Anterior cingulate cortex (tissue), 58 donors: ENCODE measurements at regions not wholly inside any gene's neighbourhood (a gene's known extent, or its start where the extent isn't known, plus 50 kb on each side); places are given as distances from the start of the nearest gene placed in this dataset.
A peak's percentile ranks its signal among the peaks of the same experiment; 100 is the strongest.
"Not testable (repeated sequence)": the region's sequence is repeated elsewhere in the genome, so short reads cannot be mapped to it uniquely, and the experiment has no call there.

Experiments
- DNase-seq, 58 donors: peaks; one replicate each; lab custom pipeline; 2025; lab: John Stamatoyannopoulos, UW

DNA sequence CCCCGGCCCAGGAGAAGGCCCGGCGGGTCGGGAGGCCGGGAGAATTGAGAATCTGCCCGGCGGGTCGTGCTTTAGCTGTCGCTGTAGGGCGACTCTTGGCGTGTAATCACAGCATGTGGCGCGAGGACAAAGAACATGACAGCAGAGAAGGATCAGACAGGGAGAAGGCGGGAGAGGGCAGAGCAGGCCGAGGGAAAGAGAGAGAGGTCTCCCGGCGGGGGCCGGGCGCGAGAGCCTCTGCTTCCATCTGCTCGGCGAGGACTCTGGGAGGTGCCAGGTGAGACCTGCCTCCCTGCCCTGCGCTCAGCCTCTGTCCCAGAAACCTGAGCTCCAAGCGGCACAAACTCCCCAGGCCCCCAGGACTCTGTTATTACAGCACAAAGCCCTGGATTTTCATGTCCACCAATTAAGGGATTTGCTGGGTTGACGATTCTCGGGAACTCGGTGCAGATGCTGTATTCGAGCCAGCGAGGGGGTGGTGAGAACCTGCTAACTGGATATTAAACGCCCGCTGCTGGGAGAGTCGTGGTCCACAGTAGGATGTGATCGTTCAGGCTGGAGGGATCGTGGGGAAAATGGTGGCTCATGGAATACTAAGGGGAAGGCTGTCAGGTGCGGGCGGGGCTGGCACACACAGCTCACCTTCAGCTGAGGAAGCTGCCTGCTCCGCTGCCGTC is 172.0 kb upstream of the CIBAR2 start:
- DNase-seq = peak in 18 of 58 donors; percentile 1 to 61 (median 38)

DNA sequence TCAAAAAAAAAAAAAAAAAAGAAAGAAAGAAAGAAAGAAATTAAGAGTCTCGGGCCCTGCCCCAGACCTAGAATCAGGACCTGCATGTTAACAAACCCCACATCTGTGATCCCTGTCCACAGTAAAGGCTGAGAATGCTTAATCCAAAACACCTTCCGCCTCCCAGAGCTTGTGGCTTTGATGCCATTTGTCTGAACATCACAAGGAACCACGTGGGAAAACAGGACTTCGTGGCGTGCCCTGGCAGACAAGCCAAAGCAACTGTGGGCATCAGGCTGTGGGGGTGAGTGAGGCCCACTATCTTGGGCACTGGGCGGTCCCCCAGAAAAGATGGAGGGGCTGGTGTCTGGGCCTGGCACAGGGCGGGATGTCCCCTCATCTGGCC is 173.4 kb upstream of the CIBAR2 start:
- peak in 4 of 58 donors; percentile 48 to 74 (median 68) for DNase-seq

DNA sequence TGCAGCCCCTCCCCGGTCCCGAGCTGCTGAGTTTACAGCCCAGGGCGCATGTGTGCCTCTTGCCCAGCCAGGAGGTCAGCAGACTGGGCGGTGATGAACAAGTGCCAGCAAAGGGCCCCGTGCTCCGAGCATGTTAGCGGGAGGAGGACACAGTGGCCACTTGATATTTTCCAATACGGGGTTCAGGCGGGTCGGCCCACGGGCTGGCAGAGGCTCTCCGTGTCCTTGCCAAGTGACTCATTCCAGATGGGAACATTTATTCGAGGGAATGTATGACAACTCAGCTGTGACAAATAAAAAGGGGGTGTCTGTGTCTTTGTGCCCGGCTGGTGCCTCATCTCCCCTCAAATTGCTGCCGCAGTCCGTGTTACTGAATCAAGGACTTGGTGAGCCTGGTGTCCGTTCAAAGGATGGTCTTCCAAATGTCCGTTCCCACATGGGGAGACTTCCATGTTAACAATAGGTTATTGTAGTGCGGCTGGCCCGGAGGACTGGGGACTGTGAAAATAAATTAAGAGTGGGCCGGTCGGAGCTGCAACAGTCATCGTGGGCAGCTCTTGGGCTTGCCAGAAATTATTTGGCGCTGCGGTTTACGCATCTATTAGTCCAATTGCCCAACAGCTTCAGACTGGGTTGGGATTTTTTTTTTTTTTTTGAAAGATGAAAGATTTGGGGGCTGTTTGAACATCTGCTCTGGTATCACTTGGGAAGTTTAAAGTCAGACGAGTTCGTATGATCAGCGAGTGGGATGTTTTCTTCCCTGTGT is 174.0 kb upstream of the CIBAR2 start:
- peak in 57 of 58 donors; percentile 23 to 97 (median 84) for DNase-seq

DNA sequence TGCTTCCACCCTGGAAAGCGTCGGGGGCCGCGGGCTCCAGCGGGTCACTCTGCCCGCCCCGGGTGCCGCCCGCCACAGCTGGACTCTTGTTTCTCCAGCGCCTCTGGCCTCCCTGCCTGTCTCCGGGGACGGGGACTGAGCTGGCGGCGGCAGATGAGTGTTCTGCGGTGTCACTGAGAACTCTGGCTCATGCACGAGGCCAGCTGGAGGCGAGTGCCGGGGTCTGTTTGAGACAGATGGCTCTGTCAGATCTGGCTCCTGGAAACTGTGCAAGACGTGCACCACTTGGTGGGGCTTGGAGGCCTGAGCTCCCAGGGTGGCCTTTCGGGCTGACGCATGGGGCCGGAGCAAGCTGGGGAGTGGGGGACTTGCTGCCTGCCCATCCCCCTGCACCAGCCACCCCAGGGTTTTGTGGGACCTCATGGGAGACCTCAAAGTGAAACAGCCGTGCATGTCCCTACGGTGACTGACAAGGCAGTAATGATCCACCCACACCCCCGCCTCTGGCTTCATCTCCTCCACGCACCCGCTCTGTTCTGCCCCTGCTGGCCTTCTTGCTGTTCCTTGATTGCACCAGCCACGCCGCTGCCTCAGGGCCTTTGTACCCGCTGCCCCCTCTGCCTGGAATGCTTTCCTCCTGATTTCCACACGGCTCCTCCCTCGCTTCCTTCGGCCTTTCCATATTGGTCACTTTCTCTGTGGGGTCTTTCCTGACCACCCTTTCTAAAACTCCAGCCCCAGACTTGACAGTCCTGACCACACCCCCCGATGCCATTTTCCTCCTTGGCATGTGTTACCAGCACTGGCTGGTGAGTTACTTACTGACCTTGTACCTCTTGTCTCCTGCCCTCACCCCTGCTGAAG is 174.9 kb upstream of the CIBAR2 start:
- DNase-seq = peak in 52 of 58 donors; percentile 10 to 81 (median 60)

DNA sequence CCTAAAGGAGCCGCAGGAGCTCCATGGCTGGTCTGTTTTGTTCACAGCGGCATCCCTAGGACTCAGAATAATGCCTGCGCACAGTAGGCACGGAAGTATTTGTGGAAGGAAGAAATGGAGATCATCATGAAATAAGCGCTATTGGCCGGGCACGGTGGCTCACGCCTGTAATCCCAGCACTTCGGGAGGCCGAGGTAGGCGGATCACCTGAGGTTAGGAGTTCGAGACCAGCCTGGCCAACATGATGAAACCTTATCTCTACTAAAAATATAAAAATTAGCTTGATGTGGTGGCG is 175.5 kb upstream of the CIBAR2 start:
- not testable (repeated sequence) for DNase-seq

DNA sequence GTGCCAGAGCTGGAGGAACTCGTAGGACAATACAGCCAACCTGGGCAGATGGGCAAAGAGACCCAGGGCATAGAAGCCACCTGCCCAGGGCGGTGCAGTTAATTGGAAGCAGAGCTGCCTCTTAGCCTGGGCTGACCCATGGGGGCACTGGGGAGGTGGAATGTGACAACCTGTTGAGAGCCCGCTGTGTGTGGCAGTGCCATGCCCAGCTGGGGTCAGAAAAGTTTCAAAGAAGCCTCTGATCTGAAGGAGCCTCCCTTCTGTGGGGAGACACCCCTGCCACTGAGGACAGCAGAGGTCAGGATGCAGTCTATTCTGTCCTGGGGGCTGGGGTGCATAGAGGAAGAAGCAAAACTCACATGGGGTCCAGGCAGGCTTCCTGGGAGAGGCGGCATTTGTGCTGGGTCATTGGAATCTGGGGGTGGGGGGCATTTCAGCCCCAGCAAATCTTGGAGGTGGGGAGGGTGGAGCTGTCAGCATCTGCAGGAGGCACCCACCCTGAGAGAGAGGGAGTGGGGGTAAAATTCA is 176.1 kb upstream of the CIBAR2 start:
- no peak for DNase-seq

DNA sequence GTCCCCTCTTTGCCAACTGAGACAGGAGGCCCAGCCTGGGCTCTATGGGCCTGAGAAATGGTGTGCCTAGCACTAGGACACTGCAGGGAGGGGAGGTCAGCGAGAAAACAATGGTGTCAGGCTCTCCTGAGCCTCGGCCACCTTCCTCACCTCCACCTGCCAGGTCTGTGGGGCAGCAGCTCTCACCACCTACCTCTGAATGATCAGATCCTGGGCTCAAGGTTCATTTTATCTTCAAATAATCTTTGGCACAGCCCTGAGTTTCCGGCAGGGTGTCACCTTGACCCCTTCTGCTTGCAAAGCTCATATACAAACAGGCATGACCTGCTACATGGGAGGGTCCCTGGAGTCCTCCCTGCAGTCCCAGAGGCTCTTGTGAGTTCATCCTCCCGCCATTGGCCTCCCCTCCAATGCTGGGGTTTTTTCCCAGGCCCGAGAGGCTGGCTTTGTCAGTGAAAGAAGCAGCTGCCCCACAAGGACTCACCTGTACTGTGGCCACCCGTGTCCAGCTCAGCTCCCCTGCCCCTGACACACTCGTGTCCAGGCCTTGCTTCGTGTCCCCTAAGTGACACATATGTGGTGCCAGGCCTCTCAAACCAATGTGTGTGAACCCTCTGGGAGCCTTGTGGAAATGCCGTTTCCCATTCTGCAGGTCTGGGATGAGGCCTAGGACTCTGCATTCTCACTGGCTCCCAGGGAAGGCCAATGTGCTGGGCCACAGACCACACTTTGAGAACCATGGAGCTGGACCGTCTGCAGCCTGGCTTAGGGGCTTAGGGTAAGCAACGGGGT is 176.8 kb upstream of the CIBAR2 start:
- DNase-seq = no peak

DNA sequence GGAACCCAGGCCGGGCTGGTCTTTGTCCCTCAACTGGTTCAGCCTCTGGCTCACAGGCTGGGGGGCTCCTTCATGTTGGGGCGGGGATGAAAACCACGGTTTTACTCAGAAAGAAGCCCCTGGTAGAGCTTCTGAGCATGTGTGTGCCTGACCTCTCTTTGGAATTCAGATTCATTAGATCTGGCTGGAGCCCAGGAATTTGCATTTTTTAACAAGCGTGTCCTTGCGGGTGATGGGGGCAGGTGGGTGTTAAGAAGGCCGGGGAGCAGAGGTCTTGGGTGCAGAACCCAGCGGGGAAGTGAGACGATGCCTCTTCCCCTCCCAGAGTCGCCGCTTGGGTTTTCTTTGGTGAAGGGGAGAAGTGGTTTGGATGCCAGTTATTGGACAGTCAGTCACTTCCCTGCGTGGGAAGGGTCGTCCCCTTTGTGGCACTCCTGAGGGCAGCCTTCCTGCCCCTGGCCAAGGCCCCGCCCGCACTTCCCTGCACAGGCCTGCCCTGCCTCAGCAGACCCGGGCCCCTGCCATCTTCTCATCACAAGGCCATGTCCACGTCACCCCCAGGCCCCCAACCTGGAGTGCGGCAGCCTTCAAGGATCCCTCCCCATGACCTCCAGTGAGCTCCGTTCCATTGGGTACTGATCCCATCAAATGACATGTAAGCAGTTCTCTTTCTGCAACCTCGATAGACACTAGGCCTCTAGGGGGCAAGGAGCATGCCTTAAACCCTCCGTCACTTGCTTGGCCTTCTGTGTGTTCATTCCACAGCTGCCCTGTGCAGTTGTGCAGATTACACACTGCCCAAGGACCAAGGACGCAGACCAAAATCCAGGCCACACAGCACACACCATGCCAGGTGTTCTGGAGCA is 177.7 kb upstream of the CIBAR2 start:
- no peak for DNase-seq

DNA sequence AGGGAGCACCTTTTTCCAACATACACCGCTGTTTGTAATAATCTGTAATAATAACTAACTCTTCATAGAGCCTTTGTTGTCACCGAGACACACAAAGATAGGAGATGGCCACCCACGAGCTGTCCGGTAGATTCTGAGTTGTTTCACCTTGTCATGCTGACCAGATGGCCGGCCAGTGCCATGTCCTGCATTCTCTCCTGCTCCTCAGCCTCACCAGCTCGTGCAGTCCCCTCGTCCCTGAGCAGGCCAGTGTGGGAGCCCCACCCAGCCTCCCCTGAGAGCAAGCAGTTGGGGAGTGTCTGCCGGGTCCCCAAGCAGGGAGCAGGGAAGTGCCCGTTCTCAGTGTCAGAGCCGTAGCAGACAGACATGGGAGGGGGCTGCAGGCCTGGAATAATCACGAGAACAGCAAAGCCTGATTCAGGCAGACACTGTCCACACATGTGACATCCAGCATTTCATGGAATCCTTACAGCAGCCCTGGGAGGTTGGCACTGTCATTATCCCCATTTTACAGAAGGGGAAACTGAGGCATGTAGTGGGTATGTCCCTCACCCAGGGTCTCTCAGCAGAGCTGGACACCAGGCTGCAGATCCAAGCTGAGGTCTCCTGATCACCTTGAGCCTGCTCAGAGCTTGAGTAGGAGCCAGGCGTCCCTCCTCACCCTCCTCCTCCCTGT is 178.5 kb upstream of the CIBAR2 start:
- DNase-seq = peak in 1 of 58 donors; percentile 38

DNA sequence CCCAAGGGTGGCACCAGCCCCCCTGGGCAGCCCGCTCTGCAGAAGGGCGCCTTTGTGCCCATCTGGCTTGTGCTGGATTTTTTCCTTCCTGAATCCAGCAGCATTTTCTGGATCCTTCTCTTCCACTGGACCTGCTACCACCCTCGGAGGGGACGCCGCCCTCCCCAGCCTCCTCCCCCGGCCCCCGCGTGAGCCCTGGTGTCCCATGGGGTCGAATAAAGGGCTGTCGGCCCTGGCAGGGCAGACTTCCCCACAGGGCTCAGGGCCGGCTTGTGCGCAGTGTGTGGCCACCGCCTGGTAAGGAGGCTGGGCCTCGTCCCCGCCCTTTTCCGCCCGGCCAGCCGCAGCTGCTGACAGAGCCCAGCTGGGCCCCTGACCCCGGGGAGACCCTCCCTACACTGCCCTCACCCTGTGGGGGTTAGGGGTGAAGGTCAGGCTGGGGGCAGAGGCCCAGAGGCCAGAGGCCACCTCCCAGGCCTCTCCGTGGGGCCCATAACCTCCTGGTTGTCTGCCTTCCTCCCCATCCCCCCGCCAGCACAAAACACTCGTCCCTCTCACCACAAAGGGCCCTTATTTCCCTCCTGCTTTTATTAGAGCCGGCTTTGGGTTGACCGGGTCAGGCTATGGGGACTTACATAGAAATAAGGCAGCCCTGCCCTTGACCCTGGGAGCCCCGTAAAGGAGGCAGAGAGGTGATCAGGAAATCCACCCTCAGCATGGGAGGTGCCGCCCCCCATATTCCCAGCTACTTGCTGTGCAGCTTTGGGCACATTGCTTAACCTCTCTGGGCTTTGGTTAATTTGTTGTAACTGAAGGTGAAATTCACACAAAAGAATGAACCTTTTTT is 179.3 kb upstream of the CIBAR2 start:
- DNase-seq = peak in 47 of 58 donors; percentile 23 to 93 (median 77)

DNA sequence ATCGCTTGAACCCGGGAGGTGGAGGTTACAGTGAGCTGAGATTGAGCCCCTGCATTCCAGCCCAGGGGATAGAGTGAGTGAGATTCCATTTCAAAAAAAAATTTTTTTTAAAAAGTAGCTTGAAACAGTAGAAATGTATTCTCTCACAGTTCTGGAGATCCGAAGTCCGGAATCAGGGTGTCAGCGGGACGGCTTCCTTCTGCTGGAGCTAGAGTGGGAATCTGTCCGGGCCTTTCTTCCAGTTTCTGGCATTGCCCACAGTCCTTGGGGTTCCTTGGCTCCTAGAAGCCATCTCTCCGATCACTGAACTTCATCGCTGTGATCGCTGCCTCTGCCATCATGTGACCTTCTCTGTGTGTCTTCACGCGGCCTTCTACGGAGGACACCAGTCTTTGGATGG is 181.2 kb upstream of the CIBAR2 start:
- no peak for DNase-seq

DNA sequence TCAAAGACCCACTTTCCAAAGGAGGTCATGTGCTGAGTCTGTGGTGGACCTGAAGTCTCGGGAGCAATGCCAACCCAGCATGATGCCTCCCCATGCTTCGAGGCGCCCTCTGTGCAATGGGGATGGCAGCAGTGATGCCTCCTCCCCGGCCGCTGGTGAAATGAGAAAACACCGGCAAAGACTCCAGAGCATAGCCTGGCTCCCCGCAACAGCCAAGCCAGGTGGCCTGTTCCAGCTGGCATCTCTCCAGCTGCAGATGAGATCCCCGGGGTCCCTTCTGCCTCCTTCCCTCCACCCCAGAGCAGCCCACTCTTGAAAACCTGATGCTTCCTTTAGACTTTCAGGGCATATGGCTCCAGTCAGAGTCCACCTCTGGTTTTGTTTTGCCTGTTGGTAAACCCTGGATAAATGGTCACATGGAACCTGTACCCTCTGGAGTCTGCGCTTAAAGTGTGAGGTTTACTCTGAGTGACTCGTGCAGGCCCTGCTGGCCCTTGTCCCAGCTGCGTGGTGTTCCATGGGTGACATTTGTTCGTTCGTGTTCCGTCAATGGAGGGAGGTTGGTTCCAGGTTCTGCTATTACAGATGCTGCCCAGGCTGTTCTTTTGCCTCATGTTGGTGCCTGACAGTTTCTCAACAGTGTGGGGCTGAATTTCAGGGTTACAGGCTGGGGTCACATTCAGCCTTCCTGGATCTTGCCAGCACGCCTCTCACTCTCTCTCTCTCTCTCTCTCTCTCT is 181.8 kb upstream of the CIBAR2 start:
- no peak for DNase-seq

DNA sequence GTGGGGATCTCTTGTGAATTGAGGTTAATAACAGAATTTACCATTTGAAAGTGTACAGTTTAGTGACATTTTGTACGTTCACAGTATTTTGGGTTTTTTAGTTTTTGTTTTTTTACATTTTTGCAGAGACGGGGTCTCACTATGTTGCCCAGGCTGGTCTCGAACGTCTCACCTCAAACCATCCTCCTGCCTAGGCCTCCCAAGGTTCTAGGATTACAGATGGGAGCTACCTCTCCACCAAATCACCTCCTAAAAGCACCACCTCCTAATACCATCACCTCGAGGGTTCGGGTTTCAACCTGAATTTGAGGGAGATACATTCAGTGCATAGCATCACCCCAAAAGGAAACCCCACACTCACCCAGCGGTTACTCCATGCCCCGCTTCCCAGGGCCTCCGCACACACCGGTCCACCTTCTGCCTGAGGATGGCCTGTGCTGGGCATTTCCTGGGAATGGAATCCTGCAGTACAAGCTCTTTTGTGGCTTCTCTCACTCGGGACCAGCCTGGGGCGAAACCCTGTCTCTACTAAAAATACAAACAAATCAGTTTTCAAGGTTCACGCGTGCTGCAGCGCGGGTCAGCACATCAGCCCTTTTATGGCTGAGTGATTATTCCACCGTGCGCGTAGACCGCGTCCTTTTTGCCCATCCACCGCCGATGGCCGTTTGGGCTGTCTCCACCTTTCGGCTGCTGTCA is 182.7 kb upstream of the CIBAR2 start:
- DNase-seq = no peak

DNA sequence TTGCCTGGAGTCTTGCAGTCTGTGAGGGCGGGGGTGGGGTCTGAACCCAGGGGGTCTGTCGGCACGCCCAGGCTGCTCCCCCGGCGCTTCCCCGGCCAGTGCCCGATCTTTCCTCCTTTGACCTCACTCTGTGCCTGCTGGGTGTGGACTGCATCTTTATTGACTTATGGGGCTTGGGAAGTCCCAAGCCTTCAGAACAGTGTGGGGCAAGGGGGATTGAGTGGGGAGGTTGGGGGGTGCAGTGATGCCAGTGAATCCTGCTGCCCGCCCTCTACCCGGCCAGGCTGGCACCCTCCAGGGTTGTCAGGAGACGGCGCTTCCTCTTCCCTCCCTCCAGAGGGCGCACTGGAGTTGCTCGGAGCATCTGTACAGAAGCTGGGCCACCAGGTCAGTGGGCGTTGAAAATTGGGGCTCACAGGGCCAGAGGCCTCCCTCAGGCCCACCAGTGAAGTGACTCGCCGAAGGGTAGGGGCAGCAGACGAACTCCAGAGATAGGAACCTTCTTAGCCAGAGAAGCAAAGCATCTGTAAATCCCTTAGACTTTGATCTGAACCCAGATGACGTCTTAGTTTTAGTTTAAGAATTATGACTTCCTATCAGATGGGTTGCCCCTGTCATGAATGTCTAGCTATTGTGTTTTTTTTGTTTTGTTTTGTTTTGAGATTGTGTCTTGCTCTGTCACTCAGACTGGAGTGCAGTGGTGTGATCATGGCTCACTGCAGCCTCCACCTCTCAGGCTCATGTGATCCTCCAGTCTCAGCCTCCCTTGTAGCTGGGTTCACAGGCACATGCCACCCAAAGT is 184.8 kb upstream of the CIBAR2 start:
- peak in 29 of 58 donors; percentile 4 to 70 (median 26) for DNase-seq

DNA sequence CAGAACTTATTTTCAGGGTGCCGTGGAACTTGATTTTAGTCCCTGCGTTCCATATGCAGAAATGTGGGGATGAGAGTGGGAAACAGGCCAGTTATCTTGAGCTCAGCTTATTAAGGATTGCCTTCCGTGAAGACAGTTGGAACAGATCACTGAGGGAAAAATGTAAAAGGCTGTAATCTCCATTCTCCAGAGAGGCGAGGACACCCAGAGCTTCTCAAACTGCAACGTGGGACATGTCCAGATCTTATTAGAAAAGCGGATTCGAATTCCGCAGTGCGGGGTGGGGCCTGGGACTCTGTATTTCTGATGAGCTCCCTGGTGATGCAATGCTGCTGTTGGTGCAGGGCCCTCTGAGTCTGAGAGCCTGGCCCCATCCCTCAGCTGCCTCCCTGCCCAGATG is 185.6 kb upstream of the CIBAR2 start:
- no peak for DNase-seq
